ENCODE measurements at regions not wholly inside any gene's neighbourhood (a gene's known extent, or its start where the extent isn't known, plus 50 kb on each side); places are given as distances from the start of the nearest gene placed in this dataset.
"Not testable (repeated sequence)": the region's sequence is repeated elsewhere in the genome, so short reads cannot be mapped to it uniquely, and the experiment has no call there.

DNA sequence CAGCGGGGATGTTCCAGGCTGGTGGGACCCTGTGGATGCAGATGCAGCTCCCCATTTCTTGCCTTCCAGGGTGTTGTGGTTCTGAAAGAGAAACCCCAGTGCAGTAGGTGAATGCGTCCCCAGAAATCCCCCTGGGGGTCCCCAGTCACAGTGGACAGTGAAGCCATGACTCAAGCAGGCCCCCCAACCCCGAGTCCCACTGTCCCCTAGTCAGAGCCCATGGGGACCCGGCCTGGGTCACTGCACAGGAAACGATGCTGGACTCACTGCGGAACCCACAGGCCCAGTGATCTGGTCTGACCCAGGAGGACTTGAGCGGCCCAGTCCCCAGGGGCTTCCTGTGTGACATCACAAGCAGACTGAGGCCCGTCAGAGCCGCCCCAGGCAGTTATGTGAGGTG, 341.4 kb downstream of the ADGRD1 start:
- no CpG with 5 or more reads among the region's 9 CpGs for WGBS, 2 donors
- not testable (repeated sequence) for H3K9me3 ChIP-seq, H3K4me3 ChIP-seq, H3K27me3 ChIP-seq, H3K4me1 ChIP-seq, DNase-seq, H3K27ac ChIP-seq, H3K36me3 ChIP-seq
- intact Hi-C loops (cut with DNase I) = loop anchor here (10.0 kb wide), 1 partner anchor 370 kb away; no protein-coding TSS in a partner anchor

DNA sequence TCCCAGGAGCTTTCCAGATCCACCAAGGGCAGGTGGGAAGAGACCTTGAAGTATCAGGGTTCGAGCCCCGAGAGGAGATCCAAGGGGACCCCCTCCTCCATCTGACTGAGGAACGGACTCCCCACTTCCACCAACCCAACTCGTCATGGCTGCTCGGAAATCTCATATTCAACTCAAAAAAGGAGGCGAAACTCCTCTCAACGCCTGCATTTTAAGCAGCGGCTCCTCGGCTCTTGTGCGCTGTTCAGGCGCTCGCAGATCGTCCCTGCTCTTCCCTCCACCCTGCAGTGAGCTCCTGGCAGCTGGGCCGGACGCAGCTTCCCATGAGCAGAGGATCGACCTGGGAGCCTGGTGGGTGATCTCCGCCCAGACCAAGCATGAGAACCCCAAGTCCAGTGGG, 341.9 kb downstream of the ADGRD1 start:
- not testable (repeated sequence) for H3K36me3 ChIP-seq, H3K4me3 ChIP-seq, H3K27ac ChIP-seq, H3K9me3 ChIP-seq, DNase-seq, H3K4me1 ChIP-seq, H3K27me3 ChIP-seq
- 89 to 92% methylated on average over 11 to 13 of the region's 17 CpGs for WGBS, 2 donors
- intact Hi-C loops (cut with DNase I) = loop anchor here (10.0 kb wide), 1 partner anchor 369 kb away; no protein-coding TSS in a partner anchor

- not testable (repeated sequence) for H3K9me3 ChIP-seq, DNase-seq, H3K4me3 ChIP-seq, H3K36me3 ChIP-seq, H3K4me1 ChIP-seq, H3K27me3 ChIP-seq, H3K27ac ChIP-seq
- intact Hi-C loops (cut with DNase I) = loop anchor here (10.0 kb wide), 1 partner anchor 369 kb away; no protein-coding TSS in a partner anchor
- whole genome bisulfite sequencing, 2 donors = 89 to 92% methylated on average over 5 to 6 of the region's 6 CpGs
Observed at GRCh38 chr12:131296136-131296535, 342.4 kb downstream of the ADGRD1 start.

DNA sequence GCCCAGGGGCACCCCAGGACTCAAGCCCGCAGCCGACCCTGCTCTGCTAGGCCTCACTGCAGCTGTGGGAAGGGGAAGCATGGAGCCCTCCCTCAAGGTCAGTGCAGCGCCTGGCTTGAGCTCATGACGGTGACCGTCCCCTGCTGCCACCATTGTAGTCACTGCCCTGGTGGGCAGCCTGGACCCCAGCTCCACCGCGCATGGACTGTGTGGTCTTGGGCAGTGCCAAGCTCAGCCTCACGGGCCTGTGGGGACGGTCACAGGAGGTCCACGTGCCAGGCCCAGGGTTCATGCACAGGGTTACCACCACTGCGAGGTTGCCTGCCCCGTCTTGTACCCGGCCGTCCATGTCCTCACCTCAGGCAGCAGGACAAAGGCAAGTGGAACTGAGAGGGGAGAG, 342.9 kb downstream of the ADGRD1 start:
- H3K4me3 ChIP-seq, DNase-seq, H3K9me3 ChIP-seq, H3K27me3 ChIP-seq, H3K4me1 ChIP-seq, H3K36me3 ChIP-seq, H3K27ac ChIP-seq: not testable (repeated sequence)
- WGBS, 2 donors = no CpG with 5 or more reads among the region's 14 CpGs
- intact Hi-C loops (cut with DNase I) = loop anchor here (10.0 kb wide), 1 partner anchor 368 kb away; no protein-coding TSS in a partner anchor

DNA sequence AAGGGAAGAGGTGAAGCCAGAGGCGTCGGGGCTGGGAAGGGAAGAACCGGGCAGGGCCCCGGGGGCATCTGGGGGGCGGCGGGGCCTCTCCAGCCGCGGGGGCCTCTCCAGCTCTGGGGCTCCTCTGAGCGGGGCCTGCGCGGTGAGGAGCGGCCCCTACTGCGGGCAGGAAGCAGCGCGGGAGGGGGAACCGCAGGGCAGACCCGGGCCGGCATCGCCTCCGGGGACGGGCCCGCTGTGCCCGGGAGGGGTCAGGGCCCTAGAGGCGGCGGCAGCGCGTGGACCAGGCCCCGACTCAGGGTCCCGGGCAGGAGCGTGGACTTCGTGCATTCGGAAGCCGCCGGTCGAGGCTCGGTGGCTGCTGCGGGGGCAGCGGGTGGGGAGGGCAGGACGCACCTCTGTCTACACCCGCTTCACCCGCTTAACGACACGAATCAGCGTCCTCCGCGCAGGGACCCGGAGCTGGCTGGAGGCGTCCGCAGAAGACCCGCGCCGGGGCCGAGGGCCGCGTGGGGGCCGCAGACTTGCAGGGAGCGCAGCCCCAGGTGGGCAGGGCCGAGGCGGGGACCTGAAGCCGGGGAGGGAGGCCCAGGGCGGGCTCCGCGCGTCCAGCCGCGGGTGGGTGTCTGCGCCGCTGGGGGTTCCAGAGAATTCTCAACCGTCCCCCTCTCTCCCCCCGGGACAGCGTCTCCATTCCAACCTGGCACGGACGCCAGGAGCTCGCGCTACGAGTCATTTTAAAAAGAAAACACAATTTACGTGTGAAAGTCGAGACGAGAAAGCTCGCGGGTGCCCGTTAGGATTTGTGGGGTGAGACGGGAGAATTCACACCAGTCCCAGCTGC, 345.0 kb downstream of the ADGRD1 start:
- not testable (repeated sequence) for H3K36me3 ChIP-seq, H3K27me3 ChIP-seq, H3K4me1 ChIP-seq, DNase-seq, H3K4me3 ChIP-seq, H3K27ac ChIP-seq, H3K9me3 ChIP-seq
- WGBS, 2 donors = no CpG with 5 or more reads among the region's 83 CpGs
- intact Hi-C loops (cut with DNase I) = loop anchor here (10.0 kb wide), 1 partner anchor 366 kb away; no protein-coding TSS in a partner anchor

GRCh38 chr12:131299370-131299701, 345.6 kb downstream of the ADGRD1 start:
- H3K4me1 ChIP-seq, H3K36me3 ChIP-seq, H3K4me3 ChIP-seq, DNase-seq, H3K27ac ChIP-seq, H3K9me3 ChIP-seq, H3K27me3 ChIP-seq: not testable (repeated sequence)
- intact Hi-C loops (cut with DNase I) = loop anchor here (10.0 kb wide), 1 partner anchor 365 kb away; no protein-coding TSS in a partner anchor
- WGBS, 2 donors = no CpG with 5 or more reads among the region's 27 CpGs

GRCh38 chr12:131303576-131303975, 349.9 kb downstream of the ADGRD1 start:
- H3K27me3 ChIP-seq; H3K27ac ChIP-seq; intact Hi-C loops (cut with DNase I); H3K4me3 ChIP-seq; H3K9me3 ChIP-seq; H3K4me1 ChIP-seq; H3K36me3 ChIP-seq; DNase-seq: not testable (repeated sequence)
- WGBS, 2 donors = 45 to 80% methylated on average over 1 to 2 of the region's 5 CpGs

GRCh38 chr12:131304642-131305041, 350.9 kb downstream of the ADGRD1 start:
- intact Hi-C loops (cut with DNase I); H3K9me3 ChIP-seq; DNase-seq; H3K4me3 ChIP-seq; H3K4me1 ChIP-seq; H3K36me3 ChIP-seq; H3K27me3 ChIP-seq; H3K27ac ChIP-seq: not testable (repeated sequence)
- whole genome bisulfite sequencing, 2 donors = no CpG with 5 or more reads among the region's 6 CpGs

DNA sequence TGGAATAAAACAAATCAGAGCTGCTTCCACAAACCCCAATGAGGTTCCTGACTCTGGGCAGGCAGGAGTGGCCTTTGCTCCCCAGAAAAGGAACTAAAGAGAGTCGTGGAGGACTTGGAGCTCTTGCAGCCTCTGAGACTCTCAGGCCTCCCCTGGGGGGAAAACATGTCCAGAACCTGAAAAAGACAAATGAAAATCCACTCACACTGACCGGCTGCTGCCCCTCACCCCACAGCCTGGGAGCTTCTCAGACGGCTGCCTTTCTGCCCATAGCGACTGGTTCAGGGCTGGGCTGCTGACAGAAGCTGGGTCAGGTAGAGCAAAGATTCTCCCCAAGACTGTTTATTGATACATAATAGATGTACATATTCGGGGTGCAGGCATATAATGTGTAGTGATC, 356.0 kb downstream of the ADGRD1 start:
- Histone ChIP-seq H3K4me3 (no peak overlapping the region), H3K27ac (no peak overlapping the region), H3K9me3 (no peaks in the 10 kb centered on the region), H3K36me3 (no peaks in the 10 kb centered on the region), H3K4me1 (no peaks in the 10 kb centered on the region), H3K27me3 (peaks cover 0 to 24% (median 0%) of the 10 kb centered on the region in 4 donors)
- no peak for DNase-seq
- TF ChIP-seq POLR2A (IDR thresholded peaks at IDR 0.05) = no peak
- TF ChIP-seq, protein P1, sequence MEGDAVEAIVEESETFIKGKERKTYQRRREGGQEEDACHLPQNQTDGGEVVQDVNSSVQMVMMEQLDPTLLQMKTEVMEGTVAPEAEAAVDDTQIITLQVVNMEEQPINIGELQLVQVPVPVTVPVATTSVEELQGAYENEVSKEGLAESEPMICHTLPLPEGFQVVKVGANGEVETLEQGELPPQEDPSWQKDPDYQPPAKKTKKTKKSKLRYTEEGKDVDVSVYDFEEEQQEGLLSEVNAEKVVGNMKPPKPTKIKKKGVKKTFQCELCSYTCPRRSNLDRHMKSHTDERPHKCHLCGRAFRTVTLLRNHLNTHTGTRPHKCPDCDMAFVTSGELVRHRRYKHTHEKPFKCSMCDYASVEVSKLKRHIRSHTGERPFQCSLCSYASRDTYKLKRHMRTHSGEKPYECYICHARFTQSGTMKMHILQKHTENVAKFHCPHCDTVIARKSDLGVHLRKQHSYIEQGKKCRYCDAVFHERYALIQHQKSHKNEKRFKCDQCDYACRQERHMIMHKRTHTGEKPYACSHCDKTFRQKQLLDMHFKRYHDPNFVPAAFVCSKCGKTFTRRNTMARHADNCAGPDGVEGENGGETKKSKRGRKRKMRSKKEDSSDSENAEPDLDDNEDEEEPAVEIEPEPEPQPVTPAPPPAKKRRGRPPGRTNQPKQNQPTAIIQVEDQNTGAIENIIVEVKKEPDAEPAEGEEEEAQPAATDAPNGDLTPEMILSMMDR (IDR thresholded peaks at IDR 0.05) = no peak
- intact Hi-C loops (cut with DNase I) = loop anchor here (5.0 kb wide), 1 partner anchor 333 kb away; no protein-coding TSS in a partner anchor
- 56 to 59% methylated on average over 5 of the region's 5 CpGs for WGBS, 2 donors

DNA sequence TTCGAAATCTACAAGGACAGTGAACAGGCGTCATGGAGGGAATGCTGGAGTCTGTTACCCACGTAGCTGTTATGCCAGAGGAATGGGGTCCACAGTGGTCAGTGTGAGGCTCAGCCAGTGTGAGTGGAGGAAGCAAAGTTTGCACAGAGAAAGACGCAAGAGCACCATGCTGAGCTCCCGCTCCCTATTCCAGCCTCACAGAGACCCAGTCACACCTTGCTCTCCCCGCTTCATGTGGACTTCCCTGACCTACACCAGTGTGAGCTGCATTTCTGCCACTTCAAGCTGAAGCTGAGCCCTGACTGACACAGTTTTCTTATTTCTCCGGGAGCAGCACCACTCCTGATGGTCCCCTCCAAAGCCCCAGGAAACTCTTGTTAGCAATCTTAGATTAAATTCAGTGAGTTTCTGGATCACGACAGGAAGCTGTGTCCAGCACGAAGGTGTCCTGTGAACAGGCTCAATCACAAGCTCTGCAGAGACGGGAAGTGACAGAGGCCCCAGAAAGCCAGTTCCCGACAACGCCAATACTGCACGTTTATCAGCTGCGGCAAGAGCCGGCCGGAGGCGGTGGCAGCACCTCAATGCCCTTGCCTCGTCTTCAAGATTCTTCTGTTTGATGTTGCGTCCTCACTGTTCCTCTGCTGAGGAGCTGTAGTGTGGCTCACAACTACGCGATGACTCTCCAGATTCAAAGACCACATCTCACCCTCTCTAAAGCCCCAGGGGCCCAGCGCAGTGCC, 356.7 kb downstream of the ADGRD1 start:
- intact Hi-C loops (cut with DNase I) = loop anchor here (5.0 kb wide), 1 partner anchor 332 kb away; no protein-coding TSS in a partner anchor
- peaks cover 0 to 29% (median 0%) of the 10 kb centered on the region in 4 donors for H3K27me3 ChIP-seq
- not testable (repeated sequence) for H3K27ac ChIP-seq, DNase-seq, H3K4me3 ChIP-seq, H3K4me1 ChIP-seq, H3K36me3 ChIP-seq, H3K9me3 ChIP-seq
- WGBS, 2 donors = 70 to 81% methylated on average over 12 to 14 of the region's 22 CpGs

DNA sequence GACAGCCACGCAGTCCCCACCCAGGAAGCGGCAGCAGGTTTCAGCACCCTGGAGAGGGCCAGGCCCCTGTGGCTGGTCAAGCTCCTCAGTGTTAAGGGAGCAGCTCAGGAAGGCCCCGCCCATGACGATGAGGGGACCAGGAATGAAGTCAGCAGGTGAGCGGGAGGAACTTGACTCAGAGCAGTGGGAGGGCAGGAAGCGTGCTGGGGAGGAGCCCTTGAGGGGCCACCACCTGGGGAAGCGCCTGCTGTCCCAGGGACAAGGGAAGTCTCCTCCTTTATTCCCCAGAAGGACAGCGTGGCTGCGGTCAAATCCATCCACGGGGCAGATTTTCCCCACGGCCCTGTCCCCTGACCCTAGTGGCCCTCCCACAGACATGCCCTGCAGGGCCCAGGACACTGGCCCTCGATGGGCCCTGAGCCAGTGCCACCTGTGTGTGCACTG, 357.6 kb downstream of the ADGRD1 start:
- H3K36me3 ChIP-seq, H3K9me3 ChIP-seq, H3K4me3 ChIP-seq, H3K27ac ChIP-seq, DNase-seq, H3K4me1 ChIP-seq: not testable (repeated sequence)
- WGBS, 2 donors = 30 to 50% methylated on average over 6 to 8 of the region's 12 CpGs
- peaks cover 0 to 38% (median 0%) of the 10 kb centered on the region in 4 donors for H3K27me3 ChIP-seq
- intact Hi-C loops (cut with DNase I) = loop anchor here (5.0 kb wide), 1 partner anchor 331 kb away; no protein-coding TSS in a partner anchor

Measured in esophagus squamous epithelium (tissue), 5 donors.